ENCODE measurements at regions not wholly inside any gene's neighbourhood (a gene's known extent, or its start where the extent isn't known, plus 50 kb on each side); places are given as distances from the start of the nearest gene placed in this dataset.
"Not testable (repeated sequence)": the region's sequence is repeated elsewhere in the genome, so short reads cannot be mapped to it uniquely, and the experiment has no call there.

DNA sequence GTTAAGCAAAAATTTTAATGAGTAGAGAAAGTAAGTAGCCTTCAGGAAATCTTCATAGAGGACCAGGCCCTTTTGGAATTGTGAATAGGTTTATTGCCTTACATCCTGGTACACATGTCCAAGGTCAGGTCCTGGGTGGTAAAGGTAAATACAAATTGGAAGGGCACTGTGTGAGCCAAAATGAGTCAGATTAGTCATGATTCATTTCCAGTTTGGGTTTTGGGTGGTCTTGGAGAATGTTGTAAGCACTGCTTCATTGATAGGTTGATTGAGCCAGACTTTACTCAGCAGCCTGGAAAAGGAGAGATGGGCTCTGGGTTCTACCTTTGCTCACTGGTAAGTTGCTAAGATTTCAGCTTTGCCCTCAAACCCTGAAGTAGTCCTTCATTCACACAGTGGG is 82.5 kb upstream of the ZNF169 start:
- DNase-seq (ENCODE audit: low spot score) (no peak), ATAC-seq (ENCODE audit: low FRiP score) (peak; percentile 52)
- TF ChIP-seq, protein P1, sequence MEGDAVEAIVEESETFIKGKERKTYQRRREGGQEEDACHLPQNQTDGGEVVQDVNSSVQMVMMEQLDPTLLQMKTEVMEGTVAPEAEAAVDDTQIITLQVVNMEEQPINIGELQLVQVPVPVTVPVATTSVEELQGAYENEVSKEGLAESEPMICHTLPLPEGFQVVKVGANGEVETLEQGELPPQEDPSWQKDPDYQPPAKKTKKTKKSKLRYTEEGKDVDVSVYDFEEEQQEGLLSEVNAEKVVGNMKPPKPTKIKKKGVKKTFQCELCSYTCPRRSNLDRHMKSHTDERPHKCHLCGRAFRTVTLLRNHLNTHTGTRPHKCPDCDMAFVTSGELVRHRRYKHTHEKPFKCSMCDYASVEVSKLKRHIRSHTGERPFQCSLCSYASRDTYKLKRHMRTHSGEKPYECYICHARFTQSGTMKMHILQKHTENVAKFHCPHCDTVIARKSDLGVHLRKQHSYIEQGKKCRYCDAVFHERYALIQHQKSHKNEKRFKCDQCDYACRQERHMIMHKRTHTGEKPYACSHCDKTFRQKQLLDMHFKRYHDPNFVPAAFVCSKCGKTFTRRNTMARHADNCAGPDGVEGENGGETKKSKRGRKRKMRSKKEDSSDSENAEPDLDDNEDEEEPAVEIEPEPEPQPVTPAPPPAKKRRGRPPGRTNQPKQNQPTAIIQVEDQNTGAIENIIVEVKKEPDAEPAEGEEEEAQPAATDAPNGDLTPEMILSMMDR (IDR thresholded peaks at IDR 0.05) = no peak

DNA sequence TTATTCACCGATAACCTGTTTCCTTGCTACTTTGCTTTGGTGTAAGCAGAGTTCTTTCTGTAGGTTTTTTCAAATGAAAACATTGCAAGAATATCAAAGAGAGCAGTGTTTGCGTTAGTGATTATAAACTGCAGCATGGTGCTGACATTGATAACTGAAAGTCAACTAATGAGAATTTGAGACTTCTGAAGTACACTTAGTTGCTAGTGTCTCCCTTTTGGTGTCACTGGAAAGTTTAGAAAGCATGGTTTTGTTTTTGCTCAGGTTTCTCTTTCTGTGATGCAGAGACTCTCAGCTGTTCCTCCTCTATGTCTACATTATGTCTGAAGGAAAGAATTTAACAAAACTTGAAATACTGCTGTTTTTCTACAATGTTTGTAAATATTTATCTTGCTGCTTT is 80.2 kb upstream of the ZNF169 start:
- DNase-seq (ENCODE audit: low spot score) (no peak), ATAC-seq (ENCODE audit: low FRiP score) (no peak)
- TF ChIP-seq, protein P1 (IDR thresholded peaks at IDR 0.05) = no peak

DNA sequence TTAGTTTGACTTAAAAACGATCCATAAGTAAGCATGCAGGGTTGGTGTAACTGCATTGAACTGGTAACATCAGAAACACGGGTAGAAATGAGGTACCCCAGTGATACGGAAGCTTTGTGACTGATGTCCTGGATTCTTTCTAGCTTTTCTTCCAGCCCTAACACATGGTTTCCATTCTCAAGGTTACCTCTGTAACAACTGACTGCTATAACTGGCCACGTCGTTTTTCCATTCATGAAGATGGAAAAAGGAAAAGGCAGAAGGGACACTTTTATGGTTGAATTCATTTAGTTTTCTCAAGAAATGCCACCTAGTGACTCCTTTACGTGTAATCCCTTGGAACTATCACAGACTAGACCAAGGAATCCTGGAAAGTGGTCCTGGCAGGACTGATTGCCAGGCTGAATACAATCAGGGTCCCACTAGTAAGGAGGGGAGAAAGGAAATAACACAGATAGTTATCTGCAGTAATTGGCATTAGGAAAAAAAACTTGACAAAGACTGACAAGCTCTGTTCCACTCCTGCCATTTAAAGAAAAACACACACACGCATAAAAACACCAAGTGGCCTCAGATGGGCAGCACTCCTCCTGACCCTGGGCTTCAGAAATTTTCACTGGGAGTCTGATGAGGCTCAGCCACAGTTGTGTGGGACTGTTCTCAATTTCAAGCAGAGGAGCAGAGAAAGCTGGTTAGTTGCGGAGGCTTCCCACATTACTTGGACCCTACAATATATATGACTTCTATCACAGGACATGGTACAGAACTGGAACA is 77.5 kb upstream of the ZNF169 start:
- DNase-seq (ENCODE audit: low spot score) = no peak
- ATAC-seq (ENCODE audit: low FRiP score) = no peak
- TF ChIP-seq, protein P1 (IDR thresholded peaks at IDR 0.05) = no peak

DNA sequence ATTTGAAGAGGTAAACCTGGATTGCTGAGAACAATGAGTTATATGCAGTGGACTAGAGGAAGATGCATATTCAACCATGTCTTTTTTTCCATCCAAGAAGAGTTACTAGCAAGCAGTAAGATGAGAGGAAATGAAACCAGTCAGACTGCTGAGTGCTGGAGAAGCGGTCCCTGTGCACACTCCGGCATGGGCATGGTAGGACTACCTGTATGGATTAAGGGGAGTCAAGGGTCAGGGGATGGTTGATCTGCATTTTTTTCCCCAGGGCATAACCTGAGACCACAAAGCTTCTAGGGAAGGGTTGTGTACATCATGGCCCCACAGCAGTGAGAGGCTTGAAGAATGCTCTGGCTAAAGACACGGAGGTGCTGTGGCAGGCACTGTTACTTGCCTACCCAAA is 76.6 kb upstream of the ZNF169 start:
- TF ChIP-seq, protein P1 (IDR thresholded peaks at IDR 0.05) = no peak
- ATAC-seq (ENCODE audit: low FRiP score) (no peak), DNase-seq (ENCODE audit: low spot score) (no peak)

DNA sequence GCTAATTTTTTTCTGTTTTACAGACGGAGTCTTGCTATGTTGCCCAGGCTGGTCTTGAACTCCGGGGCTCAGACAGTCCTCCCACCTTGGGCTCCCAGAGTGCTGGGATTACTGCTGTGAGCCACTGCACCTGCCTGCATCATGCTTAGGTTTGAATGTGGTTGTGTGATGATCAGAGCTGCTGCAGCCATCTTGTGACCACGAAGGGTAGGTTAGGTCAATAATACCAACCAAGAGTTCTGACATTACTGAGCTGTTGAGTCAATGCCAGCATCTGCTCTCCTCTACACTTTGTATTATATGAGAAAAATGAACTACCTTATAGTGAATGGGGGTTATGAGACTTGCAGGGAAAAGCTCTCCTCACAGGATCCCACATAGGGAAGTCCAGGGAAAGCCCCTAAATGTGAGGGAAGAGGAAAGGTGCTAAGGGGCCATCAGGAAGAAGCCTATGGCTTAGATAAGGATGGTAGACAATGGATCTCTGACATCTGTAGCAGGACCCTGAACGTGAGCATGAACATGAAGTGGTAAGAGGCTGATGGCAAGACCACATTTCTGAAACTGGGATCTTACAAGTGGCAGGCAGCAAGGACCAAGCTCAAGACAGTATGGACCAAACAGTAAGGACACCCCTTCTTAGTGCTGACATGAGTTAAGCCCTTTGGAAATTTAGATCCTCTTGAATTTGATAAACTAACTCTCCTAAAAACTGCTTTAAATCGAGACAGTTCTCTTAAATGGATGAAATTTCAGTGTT is 75.7 kb upstream of the ZNF169 start:
- no peak for ATAC-seq (ENCODE audit: low FRiP score)

DNA sequence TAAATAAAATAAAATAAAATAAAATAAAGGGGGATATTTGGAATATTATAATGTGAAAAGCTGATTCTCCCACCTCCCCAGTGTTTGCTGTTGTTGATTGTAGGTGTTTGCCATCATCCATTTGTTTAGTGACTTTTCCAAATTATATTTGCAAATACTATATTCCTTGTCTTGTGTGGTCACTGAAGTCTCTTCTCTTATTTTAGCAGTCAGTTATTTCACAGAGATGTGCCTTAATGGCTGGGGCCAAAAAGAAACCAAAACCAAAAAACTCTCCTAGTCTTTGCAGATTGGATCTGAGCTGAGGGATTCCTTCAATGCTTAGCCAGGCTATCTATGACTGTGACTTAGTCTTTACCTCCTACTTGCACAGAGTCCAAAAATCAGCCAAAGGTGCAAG is 70.9 kb upstream of the ZNF169 start:
- TF ChIP-seq, protein P1 (IDR thresholded peaks at IDR 0.05) = no peak
- DNase-seq (ENCODE audit: low spot score) (no peak), ATAC-seq (ENCODE audit: low FRiP score) (no peak)

More for the DNA sequence above, 75.7 kb upstream of the ZNF169 start:
- no peak for DNase-seq (ENCODE audit: low spot score)
- TF ChIP-seq, protein P1 (IDR thresholded peaks at IDR 0.05) = no peak

DNA sequence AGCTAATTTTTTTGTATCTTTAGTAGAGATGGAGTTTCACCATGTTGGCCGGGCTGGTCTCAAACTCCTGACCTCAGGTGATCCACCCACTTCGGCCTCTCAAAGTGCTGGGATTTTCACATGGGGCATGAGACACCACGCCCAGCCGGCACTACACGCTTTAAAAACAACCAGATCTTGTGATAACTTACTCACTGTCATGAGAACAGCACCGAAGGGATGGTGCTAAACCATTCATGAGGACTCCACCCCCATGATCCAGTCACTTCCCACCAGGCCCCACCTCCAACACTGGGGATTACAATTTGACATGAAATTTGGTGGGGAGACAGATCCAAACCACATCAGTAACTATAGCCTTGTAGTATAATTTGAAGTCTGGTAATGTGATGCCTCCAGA is 67.4 kb upstream of the ZNF169 start:
- DNase-seq (ENCODE audit: low spot score); ATAC-seq (ENCODE audit: low FRiP score): not testable (repeated sequence)

Measured in omental fat pad (tissue), 3 donors.